DLD1 (cell line): ENCODE measurements at regions not wholly inside any gene's neighbourhood (a gene's known extent, or its start where the extent isn't known, plus 50 kb on each side); places are given as distances from the start of the nearest gene placed in this dataset.

Experiments
- in situ Hi-C: cut with HindIII; loops from 2 replicates; pipeline ENCODE4 v1.10.0; 2017; ENCODE audit warnings: low sequenced_read_pairs

DNA sequence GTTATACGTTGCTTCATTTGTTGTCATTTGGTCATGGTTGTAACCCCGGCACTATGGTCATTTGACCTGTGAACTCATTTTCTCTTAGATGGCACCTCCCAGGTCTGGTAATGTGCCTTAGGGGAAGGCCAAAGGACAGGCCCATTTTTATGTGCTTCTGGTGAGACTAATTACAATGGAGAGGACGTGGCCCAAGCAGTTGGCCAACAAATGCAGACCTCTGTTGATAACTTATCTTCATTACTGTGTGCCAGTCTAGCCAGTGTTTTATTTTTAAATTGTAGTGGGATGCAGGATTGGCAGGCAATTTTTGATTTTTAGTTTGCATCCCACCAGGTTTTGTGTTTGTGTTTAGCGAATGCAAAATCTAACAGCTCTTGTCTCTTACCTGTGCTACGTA is 321.5 kb upstream of the AKR1E2 start:
- in situ Hi-C loops: no loop called here

DNA sequence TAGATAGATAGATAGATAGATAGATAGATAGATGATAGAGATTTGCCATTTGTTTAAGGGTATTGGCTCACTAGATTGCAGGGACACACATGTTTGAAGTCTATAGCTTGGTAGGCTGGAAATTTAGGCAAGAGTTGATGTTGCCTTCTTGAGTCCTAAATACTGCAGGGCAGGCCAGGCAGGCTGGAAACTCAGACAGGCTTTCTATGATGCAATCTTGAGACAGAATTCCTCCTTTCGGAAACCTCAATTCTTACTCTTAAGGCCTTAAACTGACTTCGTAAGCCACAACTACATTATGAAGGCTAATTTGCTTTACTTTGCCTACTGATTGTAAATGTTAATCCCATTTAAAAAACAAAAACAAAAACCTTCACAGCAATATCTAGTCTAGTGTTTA is 322.9 kb upstream of the AKR1E2 start:
- in situ Hi-C loops: no loop called here

DNA sequence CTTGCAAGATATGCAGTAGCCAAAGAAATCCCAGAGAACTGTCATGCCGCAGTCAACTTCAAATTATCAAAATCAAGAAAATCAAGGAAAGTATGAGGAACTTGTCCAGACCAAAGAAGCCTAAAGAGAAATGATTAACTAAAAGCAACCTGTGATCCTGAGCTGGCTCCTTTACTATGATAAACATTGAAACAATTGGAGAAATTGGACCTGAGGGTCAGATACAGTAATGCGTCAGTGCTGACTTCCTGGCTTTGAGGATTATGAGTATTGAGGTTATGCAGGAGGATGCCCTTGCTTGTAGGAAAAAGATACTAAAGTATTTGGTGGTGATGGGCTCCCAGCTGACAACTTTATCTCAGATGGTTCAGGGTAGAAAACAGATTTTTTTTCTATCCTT is 324.7 kb upstream of the AKR1E2 start:
- in situ Hi-C loops: no loop called here

DNA sequence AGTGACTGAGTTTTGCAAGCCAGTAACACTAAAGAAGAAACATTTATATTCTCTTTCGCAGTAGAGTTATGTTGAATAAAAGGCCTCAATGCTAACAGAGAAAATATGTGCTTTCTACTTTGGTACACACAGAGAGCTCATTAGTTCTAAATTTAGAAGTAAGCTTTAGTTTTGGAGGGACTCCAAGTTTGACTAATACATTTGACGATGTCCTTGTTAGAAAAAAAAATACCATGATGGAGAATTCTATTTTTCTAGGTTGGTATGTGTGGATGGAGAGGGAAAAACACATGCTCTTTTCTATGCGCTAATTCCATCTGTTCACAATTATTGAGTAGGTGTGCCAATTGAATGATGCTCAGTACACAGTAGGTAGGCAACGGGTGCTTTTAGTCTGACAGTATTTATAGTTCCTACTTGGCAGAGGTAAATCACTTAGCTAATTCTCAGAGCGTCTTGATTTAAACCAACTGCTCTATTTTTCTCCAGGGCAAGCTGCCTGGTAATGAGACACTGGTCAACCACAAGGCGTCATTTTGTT is 327.2 kb upstream of the AKR1E2 start:
- in situ Hi-C loops: no loop called here

DNA sequence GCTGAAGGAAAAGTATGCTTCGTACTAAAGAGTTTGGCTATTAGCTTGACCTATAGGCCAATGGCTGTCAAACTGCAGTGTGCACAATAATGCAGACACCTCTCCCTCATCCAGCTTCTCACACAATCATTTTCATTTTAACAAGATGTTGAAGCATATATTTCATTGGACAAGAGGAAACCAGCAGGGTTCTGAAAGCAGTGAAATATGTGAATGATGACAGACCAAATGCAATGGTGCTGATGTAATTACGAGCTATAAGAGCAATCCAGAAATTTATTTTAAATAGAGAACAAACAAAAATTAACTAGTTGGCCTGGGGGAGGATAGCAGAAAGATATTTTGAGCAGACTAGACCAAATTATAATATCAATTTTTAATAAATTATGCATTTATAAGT is 331.5 kb upstream of the AKR1E2 start:
- in situ Hi-C loops: no loop called here

DNA sequence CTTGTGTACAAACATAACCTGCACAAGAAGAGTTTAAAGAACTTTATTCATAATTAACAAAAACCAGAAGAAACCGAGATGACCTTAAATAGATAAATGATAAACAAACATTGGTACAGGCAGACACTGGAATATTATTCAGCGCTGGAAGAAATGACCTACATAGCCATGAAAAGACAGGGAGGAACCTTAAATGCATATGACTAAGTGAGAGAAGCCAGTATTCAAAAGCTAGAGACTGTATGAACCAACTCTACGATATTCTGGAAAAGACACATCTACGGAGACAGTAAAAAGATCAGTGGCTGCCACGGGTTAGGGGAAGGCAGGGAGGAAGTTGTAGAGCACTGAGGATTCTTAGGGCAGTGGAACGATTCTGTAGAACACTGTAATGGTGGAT is 333.8 kb upstream of the AKR1E2 start:
- in situ Hi-C loops: no loop called here

DNA sequence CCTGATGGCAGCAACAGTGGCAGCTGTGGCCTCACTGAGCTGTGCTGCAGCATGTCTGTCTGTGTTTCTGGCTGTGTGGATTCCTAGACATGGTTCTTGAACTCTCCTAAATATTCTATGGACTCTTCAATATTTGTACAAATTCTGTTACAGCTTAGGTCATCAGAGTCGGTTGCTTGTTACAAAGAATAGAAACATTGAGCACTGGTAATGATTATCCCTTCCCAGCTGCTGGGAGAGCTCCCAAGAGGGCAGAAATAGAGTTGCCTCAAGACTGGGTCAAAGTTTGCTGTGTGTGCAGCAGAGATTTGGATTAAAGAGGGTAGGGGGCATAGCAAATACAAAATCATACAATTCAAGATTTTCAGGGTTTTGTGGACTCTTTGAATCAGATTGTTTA is 337.1 kb upstream of the AKR1E2 start:
- in situ Hi-C loops: no loop called here

DNA sequence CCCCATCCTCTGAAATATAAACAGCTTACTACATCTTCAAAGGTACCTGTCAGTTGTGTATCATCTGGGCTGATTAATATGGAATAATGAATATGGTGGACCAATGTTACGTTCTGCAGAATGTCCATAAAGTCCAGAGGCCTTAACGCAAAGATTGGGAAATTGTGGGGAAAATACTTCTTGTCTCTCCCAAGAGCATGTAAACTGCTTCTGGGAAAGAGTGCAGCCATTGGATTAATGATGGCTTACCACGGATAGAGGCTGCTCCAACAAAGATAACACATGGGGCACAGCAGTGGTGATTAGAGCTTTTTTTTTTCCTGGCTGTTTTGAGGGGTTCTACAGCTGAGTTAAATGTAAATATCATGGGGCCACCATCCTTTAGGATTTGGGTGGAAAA is 340.4 kb upstream of the AKR1E2 start:
- in situ Hi-C loops: no loop called here

DNA sequence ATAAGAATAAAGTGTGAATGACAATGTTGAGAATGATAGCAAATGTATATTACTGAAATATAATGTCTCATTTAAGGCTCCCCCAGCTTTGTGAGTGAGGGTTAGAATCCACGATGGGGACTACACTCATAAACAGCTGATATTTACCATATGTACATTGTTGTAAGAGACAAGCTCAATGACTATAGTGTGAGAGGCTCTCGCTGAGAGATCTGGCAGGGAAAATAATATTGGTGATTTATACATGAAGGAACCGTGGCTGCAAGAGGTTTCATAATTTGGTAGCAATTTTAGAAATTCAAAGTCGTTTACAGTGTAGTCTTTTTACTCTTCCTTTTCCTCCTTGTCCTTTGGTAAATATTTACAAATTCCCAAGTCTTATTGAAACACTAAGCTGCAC is 342.2 kb upstream of the AKR1E2 start:
- in situ Hi-C loops: no loop called here

DNA sequence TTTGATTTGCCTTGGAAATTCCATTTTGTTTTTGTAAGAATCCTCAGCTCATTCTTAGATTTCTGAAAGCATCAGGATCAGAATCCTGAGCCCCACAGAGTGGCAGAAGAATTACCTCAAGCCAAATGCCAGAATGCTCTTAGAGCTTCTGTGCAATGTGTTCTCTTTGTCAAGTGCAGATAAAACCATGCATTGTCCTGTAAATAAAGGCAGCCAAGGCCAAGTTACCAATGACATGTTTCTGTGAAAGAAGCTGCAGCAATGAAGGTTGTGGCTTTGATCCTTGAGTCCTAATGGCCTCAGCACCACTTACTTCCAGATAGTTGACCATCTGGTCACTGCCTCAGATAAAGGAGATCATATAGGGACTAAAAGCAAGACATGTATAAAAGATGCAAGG is 343.3 kb upstream of the AKR1E2 start:
- in situ Hi-C loops: no loop called here

DNA sequence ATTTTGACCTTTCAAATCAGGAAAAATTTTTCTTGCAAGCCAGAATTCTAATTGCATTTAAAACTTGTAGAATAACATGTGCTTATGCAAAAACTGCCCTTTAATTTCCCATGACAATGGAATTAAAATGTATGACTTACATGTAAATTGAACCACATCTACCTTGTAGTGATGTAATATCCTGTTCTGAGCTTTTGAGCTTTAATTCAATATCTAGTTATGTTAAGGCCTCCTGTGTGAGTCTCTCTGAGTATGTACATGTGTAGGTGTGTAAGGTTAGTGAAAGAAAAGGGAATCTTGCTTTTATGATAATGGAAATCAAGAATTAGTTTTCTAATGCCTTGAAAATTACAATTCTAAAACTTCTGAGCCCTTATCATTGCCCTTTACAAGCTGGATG is 344.8 kb upstream of the AKR1E2 start:
- in situ Hi-C loops: no loop called here

DNA sequence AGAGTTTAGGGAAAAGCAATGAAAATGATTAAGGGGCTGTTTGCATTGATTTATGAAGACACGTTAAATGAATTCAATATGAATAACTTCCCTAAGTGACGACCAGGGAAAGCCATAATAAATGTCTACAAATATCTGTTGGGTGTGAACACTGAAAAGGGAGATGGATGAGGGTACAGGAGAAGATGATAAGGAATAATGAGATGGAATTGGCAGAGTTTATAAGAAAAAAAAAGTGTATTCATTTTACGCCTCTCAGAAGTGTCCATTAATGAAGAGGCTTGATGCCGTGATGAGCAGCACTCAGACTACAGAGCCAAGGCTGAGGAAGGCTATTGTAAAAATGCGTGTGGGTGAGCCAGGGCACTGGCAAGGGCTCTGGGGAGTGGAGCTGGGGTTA is 346.7 kb upstream of the AKR1E2 start:
- in situ Hi-C loops: no loop called here

DNA sequence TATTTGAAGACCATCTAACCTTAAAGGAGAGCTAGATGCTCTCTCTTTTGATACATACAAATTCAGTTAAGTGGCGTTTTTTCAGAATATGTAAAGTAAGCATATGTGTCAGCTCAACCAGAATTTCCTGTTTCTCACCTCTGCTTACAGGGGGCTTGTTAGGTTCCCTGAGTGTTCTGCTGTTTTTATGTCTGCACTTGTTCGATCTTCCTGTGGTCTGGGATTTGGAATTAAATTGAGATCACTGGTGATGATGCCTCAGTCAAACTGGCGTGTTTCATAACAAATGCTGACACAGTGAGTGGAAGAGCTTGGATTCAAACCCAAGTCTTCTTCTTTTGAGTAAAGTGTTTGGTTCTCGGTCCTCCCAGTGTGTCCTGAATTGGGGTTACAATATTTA is 348.3 kb upstream of the AKR1E2 start:
- in situ Hi-C loops: no loop called here

DNA sequence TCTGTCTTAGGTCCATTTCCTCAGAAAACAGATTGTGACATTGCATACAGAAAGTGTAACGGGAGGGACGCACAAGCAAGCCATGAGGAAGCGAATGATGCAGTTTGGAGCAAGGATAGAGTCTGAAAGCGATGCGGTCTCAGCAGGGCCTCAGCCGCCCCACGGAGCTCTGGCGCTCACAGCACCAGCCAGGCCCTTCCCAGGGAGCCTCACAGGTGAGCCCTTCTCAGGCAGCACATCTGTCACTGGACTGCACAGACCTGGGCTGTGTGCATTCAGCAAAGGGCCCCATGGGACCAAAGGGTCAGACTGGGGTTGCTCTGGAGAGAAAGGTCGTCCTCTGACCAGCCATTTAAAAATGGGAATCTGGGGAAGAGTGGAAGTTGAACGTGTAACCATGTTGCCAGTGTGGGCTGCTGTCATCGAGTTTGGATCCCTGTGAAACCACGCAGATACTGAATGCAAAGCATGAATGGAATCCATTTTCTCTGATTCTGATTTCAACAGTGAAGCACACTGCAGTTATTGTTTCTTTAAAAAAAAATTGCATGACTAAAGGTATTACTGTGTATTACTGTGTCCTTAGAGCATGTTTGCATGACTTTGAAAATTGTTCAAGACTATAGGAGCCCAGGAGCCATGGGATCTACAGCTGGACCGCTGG is 350.0 kb upstream of the AKR1E2 start:
- in situ Hi-C loops: no loop called here

DNA sequence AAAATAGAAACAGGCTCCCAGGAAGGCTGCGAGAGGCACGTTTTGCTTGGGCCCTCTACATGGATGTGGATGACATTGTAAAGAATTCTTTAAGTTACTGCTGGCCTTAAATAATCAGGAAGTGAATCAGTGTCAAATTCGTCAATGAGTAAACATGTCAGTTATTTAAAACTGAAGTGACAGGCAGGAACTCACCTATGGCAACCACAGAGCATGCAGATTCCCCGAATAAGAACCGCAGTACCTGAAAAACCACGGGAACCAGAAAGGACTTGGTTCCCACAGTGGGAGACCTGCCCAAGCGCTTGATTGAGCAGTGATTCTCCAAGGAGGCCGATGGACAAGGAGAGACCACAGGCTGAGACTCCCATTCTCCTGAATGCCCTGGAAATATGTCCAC is 351.2 kb upstream of the AKR1E2 start:
- in situ Hi-C loops: loop anchor here (5.0 kb wide), 1 partner anchor 43 kb away; no protein-coding TSS in a partner anchor

DNA sequence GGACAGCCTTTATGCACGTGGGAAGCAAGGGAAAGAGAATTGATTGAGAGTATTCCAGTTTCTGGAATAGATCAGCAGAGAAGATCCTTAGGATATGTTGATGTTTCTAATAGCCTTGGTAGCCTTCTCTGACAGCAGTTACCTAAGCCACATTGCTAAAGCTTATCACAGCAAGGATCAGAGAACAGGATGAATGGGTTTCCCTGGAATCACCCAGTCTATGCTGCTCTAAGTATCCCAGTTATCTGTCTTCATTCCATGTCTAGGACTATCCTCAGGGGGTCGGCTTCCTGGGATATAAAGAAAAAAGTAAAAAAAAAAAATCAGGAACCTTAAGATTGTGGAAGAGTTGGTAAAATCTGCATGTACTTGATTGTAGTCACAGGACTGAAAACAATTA is 352.0 kb upstream of the AKR1E2 start:
- in situ Hi-C loops: loop anchor here (5.0 kb wide), 1 partner anchor 42 kb away; no protein-coding TSS in a partner anchor

DNA sequence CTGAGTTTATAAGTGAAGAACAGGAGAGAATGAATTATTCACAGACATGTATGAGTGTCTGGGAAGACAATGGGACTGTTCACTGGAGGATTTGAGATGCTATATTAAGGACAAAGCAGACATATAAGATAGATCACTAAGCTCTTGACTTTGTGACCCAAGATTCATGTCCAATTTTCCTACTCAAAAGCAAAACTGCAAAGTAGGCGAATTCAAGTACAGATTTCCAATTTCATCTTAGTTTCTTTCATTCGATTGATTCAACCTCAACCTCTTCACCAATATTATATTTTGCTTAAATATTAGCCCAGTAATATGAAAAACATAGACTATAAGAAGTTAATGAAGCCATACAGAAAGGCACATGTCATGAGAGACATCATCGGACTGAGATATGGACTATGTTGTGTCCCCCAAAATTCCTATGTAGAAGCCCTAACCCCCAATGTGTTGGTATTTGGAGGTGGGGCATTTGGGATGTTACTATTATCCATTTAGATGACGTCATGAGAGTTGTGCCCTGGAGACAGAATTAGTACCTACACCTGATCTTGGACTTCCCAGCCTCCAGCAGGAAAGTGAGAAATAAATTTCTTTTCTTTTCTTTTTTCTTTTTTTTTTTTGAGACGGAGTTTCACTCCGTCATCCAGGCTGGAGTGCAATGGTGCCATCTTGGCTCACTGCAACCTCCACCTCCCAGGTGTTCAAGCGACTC is 353.7 kb upstream of the AKR1E2 start:
- in situ Hi-C loops: loop anchor here (5.0 kb wide), 1 partner anchor 40 kb away; no protein-coding TSS in a partner anchor

DNA sequence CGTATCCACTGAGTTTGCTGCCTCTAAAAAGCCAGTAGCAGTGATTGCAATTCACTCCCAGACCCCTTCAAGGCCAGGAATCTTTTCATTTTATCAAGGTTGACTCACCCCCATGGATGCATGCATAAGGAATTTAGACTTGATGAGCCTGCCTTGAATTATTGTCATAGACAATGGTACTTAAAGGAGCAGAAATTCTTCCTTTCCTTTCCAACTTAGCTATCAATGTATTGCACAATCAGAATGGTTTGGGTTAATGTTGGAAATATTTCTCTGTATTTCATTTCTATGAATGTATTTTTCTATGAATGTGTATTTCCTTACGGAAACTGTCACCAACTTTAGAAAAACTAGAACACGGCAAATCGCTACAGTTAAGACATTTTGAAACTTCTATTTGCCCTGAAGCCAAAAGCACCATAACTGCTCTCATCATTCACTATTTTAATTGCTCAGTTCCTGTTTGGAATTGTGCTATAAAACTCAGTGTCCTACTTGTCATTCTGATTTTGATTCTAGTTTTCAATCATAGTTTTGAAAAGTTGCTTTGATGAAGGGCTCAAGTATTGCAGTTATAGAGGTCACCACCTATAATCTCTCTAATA is 355.7 kb upstream of the AKR1E2 start:
- in situ Hi-C loops: loop anchor here (5.0 kb wide), 1 partner anchor 38 kb away; no protein-coding TSS in a partner anchor

DNA sequence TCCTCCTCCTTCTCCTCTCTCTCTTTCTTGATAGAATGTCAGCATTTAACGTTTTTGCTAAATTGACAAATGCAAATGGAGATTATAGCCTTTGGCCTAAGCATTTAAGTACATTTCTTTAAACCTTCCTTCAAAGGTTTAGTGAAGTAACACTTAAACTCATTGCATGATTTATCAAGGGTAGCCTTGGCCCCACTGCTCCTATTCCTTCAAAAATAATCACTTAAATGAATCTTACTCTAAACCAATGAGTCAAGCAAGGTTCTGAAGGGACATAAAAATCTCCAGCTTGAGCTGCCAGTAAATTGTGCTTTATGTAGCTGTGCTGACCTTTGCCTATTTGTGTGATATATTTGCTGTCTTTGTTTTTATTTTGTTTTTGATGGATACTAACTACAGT is 358.5 kb upstream of the AKR1E2 start:
- in situ Hi-C loops: no loop called here

DNA sequence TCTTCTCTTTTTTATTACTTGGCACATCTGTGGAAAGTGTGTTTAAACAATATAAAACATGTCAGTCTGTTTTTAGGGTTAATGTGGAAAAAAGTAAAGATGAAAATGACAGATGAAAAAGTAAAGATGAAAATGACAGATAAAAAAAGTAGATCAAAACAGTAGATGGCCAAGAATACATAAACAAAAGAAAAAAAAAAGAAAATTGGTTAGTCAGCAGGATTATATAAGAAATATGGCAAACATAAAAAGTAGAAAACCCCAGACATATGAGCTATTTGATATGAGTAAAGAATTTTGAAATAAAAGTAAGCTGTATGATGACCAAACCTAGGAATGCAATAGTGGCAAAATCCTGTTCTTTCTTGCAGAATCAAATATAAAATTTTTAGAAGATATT is 365.7 kb upstream of the AKR1E2 start:
- in situ Hi-C loops: no loop called here

DNA sequence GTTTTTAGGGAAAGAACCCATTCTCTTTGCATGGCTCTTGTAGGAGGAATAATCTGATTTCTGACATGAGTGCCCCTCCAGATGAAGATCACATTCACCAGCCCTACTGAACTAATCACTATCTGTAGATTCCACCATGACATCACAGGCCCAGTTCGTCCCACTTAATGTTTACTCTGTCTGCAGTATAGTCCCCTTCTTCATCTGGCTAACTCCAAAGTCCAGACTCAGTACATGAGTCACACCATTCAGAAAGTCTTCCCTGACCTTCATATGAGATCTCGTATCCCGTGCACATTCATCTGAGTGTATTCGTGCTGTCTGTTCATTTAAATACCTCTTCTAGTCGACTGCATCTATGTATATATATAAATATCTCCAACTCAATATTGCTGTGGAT is 366.5 kb upstream of the AKR1E2 start:
- in situ Hi-C loops: no loop called here

DNA sequence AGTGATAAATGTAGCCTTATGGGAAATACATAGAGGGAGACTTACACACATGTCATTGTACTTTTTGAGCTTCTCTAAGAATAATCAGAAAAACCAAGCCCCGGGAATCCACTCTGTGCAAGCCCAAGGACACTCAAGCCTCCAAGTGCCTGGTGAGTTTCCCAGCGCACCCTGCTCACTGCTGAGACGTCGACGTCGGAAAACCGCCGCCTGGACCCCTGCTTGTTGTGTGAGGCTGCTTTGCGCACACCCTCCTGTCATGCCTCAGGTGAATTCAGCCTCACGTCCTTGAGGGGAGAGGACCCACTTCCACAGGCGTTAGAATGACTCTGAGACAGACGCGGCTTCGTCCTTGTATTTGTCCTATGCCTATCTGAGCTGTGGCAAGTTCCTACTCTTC is 368.4 kb upstream of the AKR1E2 start:
- in situ Hi-C loops: no loop called here
